IMR-90 (cell line): ENCODE measurements at regions not wholly inside any gene's neighbourhood (a gene's known extent, or its start where the extent isn't known, plus 50 kb on each side); places are given as distances from the start of the nearest gene placed in this dataset.
A peak's percentile ranks its signal among the peaks of the same experiment; 100 is the strongest.

Source experiments
- ATAC-seq: fragments of 200-7000 bp; cut with Tn5 transposase; 2 replicates; pipeline ENCODE4 v1.9.1; 2020; ENCODE audit warnings: low read depth, mild to moderate bottlenecking, moderate library complexity
- BruUV-seq: library from RNA; stranded (reverse); fragments of 400-500 nt; replicated peaks from 2 replicates; lab custom pipeline; 2021; lab: Mats Ljungman, UMichigan
- CTCF ChIA-PET: fragments of 300-600 bp; formaldehyde crosslinking; extraction: SDS; loops from one replicate; lab custom pipeline; 2021; ENCODE audit warnings: antibody characterized with exemption; lab: Yijun Ruan, JAX
- POLR2A ChIA-PET: fragments of 300-600 bp; sonication (Branson Sonifier 250); formaldehyde crosslinking; loops from one replicate; lab custom pipeline; 2022; ENCODE audit warnings: antibody characterized with exemption; ENCODE audit not compliant: unreplicated experiment; lab: Charles Lee
- DNase-seq: peaks from one replicate; pipeline ENCODE4 v3.0.0; 2013
- H2AFZ ChIP-seq: replicated peaks from 2 replicates; pipeline ENCODE3; 2013; ENCODE audit warnings: low read length, mild to moderate bottlenecking; ENCODE audit not compliant: poor library complexity
- H2AK5ac ChIP-seq: 2 replicates; pipeline ENCODE4 v1.6.1; 2013; ENCODE audit warnings: low read depth, low read length, inconsistent platforms
- H2AK9ac ChIP-seq: replicated peaks from 2 replicates; pipeline ENCODE3; 2013; ENCODE audit warnings: mild to moderate bottlenecking, low read depth, low read length, moderate library complexity; ENCODE audit not compliant: poor library complexity
- H2BK120ac ChIP-seq: 2 replicates; pipeline ENCODE4 v1.6.1; 2013; ENCODE audit warnings: low read depth, low read length, inconsistent platforms
- H2BK15ac ChIP-seq: 3 replicates; pipeline ENCODE4 v1.6.1; 2013; ENCODE audit warnings: low read depth, low read length, inconsistent platforms
- H2BK20ac ChIP-seq: 2 replicates; pipeline ENCODE4 v1.6.1; 2013; ENCODE audit warnings: low read depth, mild to moderate bottlenecking, inconsistent platforms, low read length, moderate library complexity
- H2BK5ac ChIP-seq: 2 replicates; pipeline ENCODE4 v1.6.1; 2013; ENCODE audit warnings: mild to moderate bottlenecking, low read depth, low read length, inconsistent platforms; ENCODE audit not compliant: poor library complexity, severe bottlenecking
- H3K14ac ChIP-seq: replicated peaks from 2 replicates; pipeline ENCODE4 v1.6.1; 2013; ENCODE audit warnings: low read depth, low read length, inconsistent platforms
- H3K18ac ChIP-seq: 2 replicates; pipeline ENCODE4 v1.6.1; 2013; ENCODE audit warnings: low read depth, low read length, control low read depth
- H3K23ac ChIP-seq: 2 replicates; pipeline ENCODE4 v1.6.1; 2013; ENCODE audit warnings: low read depth, low read length, inconsistent platforms
- H3K27ac ChIP-seq: 2 replicates; pipeline ENCODE4 v1.5.1; 2013; ENCODE audit warnings: mild to moderate bottlenecking, control low read depth, low read length; ENCODE audit not compliant: insufficient read depth
- H3K27me3 ChIP-seq: 2 replicates; pipeline ENCODE4 v1.6.1; 2013; ENCODE audit warnings: low read length; ENCODE audit not compliant: control insufficient read depth, insufficient read depth
- H3K36me3 ChIP-seq: 2 replicates; pipeline ENCODE4 v1.6.1; 2013; ENCODE audit warnings: low read length, mixed read lengths; ENCODE audit not compliant: control insufficient read depth, insufficient read depth
- H3K4ac ChIP-seq: 2 replicates; pipeline ENCODE4 v1.6.1; 2013; ENCODE audit warnings: low read depth, low read length, inconsistent platforms
- H3K4me1 ChIP-seq: 2 replicates; pipeline ENCODE4 v1.6.1; 2013; ENCODE audit warnings: low read length, mixed read lengths; ENCODE audit not compliant: control insufficient read depth, insufficient read depth
- H3K4me2 ChIP-seq: 2 replicates; pipeline ENCODE4 v1.6.1; 2013; ENCODE audit warnings: low read depth, mild to moderate bottlenecking, control low read depth, low read length, moderate library complexity
- H3K4me3 ChIP-seq: 2 replicates; pipeline ENCODE4 v1.5.1; 2013; ENCODE audit warnings: low read depth, mild to moderate bottlenecking, control low read depth, low read length, moderate library complexity; ENCODE audit not compliant: insufficient read depth
- H3K56ac ChIP-seq: 2 replicates; pipeline ENCODE4 v1.6.1; 2013; ENCODE audit warnings: low read length, inconsistent platforms; ENCODE audit not compliant: insufficient read depth; ENCODE audit errors: extremely low read depth
- H3K79me1 ChIP-seq, 2 experiments: 2 replicates each; pipeline ENCODE4 v1.6.1; 2013; ENCODE audit warnings: low read length in 2 of 2, inconsistent platforms in 1 of 2, low read depth in 1 of 2
- H3K9ac ChIP-seq: 2 replicates; pipeline ENCODE4 v1.6.1; 2013; ENCODE audit warnings: low read depth, low read length, control low read depth
- H3K9me1 ChIP-seq: 2 replicates; pipeline ENCODE4 v1.6.1; 2013; ENCODE audit warnings: low read length, inconsistent platforms; ENCODE audit not compliant: insufficient read depth
- H3K9me3 ChIP-seq: 2 replicates; pipeline ENCODE4 v1.6.1; 2013; ENCODE audit warnings: low read length; ENCODE audit not compliant: control insufficient read depth, insufficient read depth
- H4K20me1 ChIP-seq: 2 replicates; pipeline ENCODE4 v1.6.1; 2013; ENCODE audit warnings: low read length, inconsistent platforms; ENCODE audit not compliant: insufficient read depth
- H4K5ac ChIP-seq: 2 replicates; pipeline ENCODE4 v1.6.1; 2013; ENCODE audit warnings: mild to moderate bottlenecking, low read depth, low read length, control low read depth
- H4K8ac ChIP-seq, 2 experiments: 2 replicates each; pipeline ENCODE4 v1.6.1; 2013; ENCODE audit warnings: low read depth in 2 of 2, low read length in 2 of 2, control low read depth in 1 of 2, inconsistent platforms in 1 of 2
- H4K91ac ChIP-seq: 2 replicates; pipeline ENCODE4 v1.6.1; 2013; ENCODE audit warnings: low read depth, low read length, inconsistent platforms; ENCODE audit not compliant: insufficient read depth
- BHLHE40 ChIP-seq: fragments of 150-350 bp; IDR thresholded peaks from 2 replicates; pipeline ENCODE4 v1.6.1; 2016; ENCODE audit warnings: mild to moderate bottlenecking, low read depth, low read length
- CEBPB ChIP-seq: IDR thresholded peaks from 2 replicates; pipeline ENCODE4 v1.6.1; 2012; ENCODE audit warnings: low read depth, low read length, improper control_type of control experiment
- CHD1 ChIP-seq: IDR thresholded peaks from 2 replicates; pipeline ENCODE4 v1.6.1; 2012; ENCODE audit warnings: low read depth, low read length, improper control_type of control experiment
- CTCF ChIP-seq: conservative IDR thresholded peaks from 2 replicates; pipeline ENCODE4 v1.5.1; 2012; ENCODE audit warnings: mild to moderate bottlenecking, low read depth, low read length, improper control_type of control experiment
- FOS ChIP-seq: fragments of 150-350 bp; IDR thresholded peaks from 2 replicates; pipeline ENCODE4 v1.6.1; 2016; ENCODE audit warnings: low read depth, low read length
- MAFK ChIP-seq: IDR thresholded peaks from 2 replicates; pipeline ENCODE4 v1.6.1; 2012; ENCODE audit warnings: low read depth, low read length, improper control_type of control experiment
- MAZ ChIP-seq: IDR thresholded peaks from 2 replicates; pipeline ENCODE4 v1.6.1; 2012; ENCODE audit warnings: low read depth, mild to moderate bottlenecking, low read length, improper control_type of control experiment, moderate library complexity, borderline replicate concordance
- NFE2L2 ChIP-seq: fragments of 150-350 bp; IDR thresholded peaks from 2 replicates; pipeline ENCODE4 v1.6.1; 2016; ENCODE audit warnings: low read depth, mild to moderate bottlenecking, low read length
- POLR2A ChIP-seq: IDR thresholded peaks from 2 replicates; pipeline ENCODE4 v1.6.1; 2012; ENCODE audit warnings: mild to moderate bottlenecking, low read depth, low read length
- RAD21 ChIP-seq: IDR thresholded peaks from 2 replicates; pipeline ENCODE4 v1.6.1; 2012; ENCODE audit warnings: low read length, improper control_type of control experiment
- RCOR1 ChIP-seq: IDR thresholded peaks from 2 replicates; pipeline ENCODE4 v1.6.1; 2012; ENCODE audit warnings: mild to moderate bottlenecking, low read length, improper control_type of control experiment; ENCODE audit not compliant: insufficient replicate concordance
- RFX5 ChIP-seq: IDR thresholded peaks from 2 replicates; pipeline ENCODE4 v1.8.0; 2012; ENCODE audit warnings: low read depth, mild to moderate bottlenecking, low read length, moderate library complexity
- SMC3 ChIP-seq: fragments of 150-350 bp; IDR thresholded peaks from 2 replicates; pipeline ENCODE4 v1.6.1; 2016; ENCODE audit warnings: low read depth, mild to moderate bottlenecking, antibody characterized with exemption, low read length, moderate library complexity
- WGBS, 2 experiments: methylation state at CpG; one replicate each; pipeline versions ENCODE4 v1.1.5 to v1.1.7; 2013; ENCODE audit warnings: missing lambda C conversion rate in 2 of 2; ENCODE audit not compliant: insufficient read length in 1 of 2; ENCODE audit errors: extremely low coverage in 2 of 2; 5-methylcytosine and 5-hydroxymethylcytosine counted together
- dilution Hi-C: fragments of 300-500 bp; cut with HindIII; formaldehyde crosslinking; loops from one replicate; pipeline ENCODE4 v1.14.3; 2018; ENCODE audit warnings: low sequenced_read_pairs; ENCODE audit not compliant: unreplicated experiment
- in situ Hi-C: fragments of 300-500 bp; cut with MboI; formaldehyde crosslinking; loops from 3 replicates; pipeline ENCODE4 v1.14.3; 2019; ENCODE audit warnings: low sequenced_read_pairs, inconsistent platforms, mixed read lengths
- intact Hi-C: fragments of 100-400 bp; cut with micrococcal nuclease; formaldehyde crosslinking; loops from 2 replicates; pipeline ENCODE4 v1.10.0; 2022
- TF ChIP-seq, protein P1 (sequence below): fragments of 150-350 bp; IDR thresholded peaks from 2 replicates; pipeline ENCODE4 v1.6.1; 2016; ENCODE audit warnings: low read depth, mild to moderate bottlenecking, low read length, moderate library complexity, borderline replicate concordance
- TF ChIP-seq, protein P2 (sequence below): fragments of 150-350 bp; IDR thresholded peaks from 2 replicates; pipeline ENCODE4 v1.6.1; 2017; ENCODE audit warnings: mild to moderate bottlenecking, antibody characterized with exemption, low read length, low read depth

DNA sequence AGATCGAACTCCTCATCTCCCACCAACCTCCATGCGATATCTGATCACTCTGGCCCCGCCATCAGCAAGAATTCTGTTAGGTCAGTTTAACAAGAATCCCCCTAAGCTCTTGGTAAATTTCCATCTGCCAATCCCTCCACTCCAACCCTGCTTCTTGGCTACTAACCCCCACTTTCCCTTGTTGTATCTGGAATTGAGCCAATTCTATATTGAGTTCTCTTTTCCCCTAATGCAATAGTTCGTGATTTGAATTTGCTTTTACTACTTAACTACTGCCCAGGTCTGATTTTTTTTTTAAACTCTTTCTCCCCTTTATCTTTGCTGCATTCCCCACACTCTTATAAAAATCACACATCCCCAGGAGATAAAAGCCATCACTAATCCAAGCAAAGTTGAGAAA lies 159.3 kb upstream of the STK17B start:
- dilution Hi-C loops = no loop called here
- no peak overlapping the region for H3K4me3 ChIP-seq

More for the DNA sequence above, 159.3 kb upstream of the STK17B start:
- no peak overlapping the region for H3K9ac ChIP-seq
- POLR2A ChIA-PET = no interaction called here
- no peak overlapping the region for H3K56ac ChIP-seq
- no peak overlapping the region for H3K4me2 ChIP-seq
- H4K91ac ChIP-seq = peak overlapping the region; percentile 48
- no peaks in the 10 kb centered on the region for H3K36me3 ChIP-seq
- H4K8ac ChIP-seq = peak overlapping the region in 1 of 2 experiments; percentile 89; a peak in 2 of 4 replicates
- H3K79me1 ChIP-seq = peaks cover 0 to 5% of the 10 kb centered on the region in 2 experiments; a peak in 2 of 4 replicates
- no peaks in the 10 kb centered on the region for H3K27me3 ChIP-seq
- intact Hi-C loops (loop anchor here (10.0 kb wide), 1 partner anchor 56 kb away; no protein-coding TSS in a partner anchor), in situ Hi-C loops (loop anchor here (10.0 to 25.0 kb wide), 2 partner anchors 156 to 668 kb away; partner anchors contain the start of genes SLC39A10 and STK17B)
- no peak overlapping the region for H2AK9ac ChIP-seq
- WGBS, 2 experiments = 86% methylated on average over 2 of the region's 4 CpGs; no CpG with 5 or more reads in 1 of the 2 experiments
- H3K9me3 ChIP-seq = no peaks in the 10 kb centered on the region
- TF ChIP-seq CHD1 (no peak), CTCF (no peak), CEBPB (no peak), MAFK (no peak), FOS (no peak), POLR2A (no peak), MAZ (no peak), RFX5 (no peak), SMC3 (no peak), RCOR1 (no peak), BHLHE40 (no peak), NFE2L2 (no peak), RAD21 (no peak)
- TF ChIP-seq, protein P1, sequence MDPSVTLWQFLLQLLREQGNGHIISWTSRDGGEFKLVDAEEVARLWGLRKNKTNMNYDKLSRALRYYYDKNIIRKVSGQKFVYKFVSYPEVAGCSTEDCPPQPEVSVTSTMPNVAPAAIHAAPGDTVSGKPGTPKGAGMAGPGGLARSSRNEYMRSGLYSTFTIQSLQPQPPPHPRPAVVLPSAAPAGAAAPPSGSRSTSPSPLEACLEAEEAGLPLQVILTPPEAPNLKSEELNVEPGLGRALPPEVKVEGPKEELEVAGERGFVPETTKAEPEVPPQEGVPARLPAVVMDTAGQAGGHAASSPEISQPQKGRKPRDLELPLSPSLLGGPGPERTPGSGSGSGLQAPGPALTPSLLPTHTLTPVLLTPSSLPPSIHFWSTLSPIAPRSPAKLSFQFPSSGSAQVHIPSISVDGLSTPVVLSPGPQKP = no peak
- TF ChIP-seq, protein P2, sequence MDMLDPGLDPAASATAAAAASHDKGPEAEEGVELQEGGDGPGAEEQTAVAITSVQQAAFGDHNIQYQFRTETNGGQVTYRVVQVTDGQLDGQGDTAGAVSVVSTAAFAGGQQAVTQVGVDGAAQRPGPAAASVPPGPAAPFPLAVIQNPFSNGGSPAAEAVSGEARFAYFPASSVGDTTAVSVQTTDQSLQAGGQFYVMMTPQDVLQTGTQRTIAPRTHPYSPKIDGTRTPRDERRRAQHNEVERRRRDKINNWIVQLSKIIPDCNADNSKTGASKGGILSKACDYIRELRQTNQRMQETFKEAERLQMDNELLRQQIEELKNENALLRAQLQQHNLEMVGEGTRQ = no peak
- peak overlapping the region; percentile 56; the same call in 1 of the 2 replicates for H3K14ac ChIP-seq
- H4K5ac ChIP-seq = peak overlapping the region; percentile 80; the same call in 1 of the 2 replicates
- H2BK120ac ChIP-seq = peak overlapping the region; percentile 97
- peak overlapping the region; percentile 98; the same call in 1 of the 2 replicates for H3K18ac ChIP-seq
- H4K20me1 ChIP-seq = no peaks in the 10 kb centered on the region
- DNase-seq (no peak), ATAC-seq (no peak)
- H2BK20ac ChIP-seq = peak overlapping the region; percentile 91
- peak overlapping the region; percentile 87; the same call in 2 of the 3 replicates for H2BK15ac ChIP-seq
- BruUV-seq = no TSS peak
- peaks cover 22% of the 10 kb centered on the region for H3K4me1 ChIP-seq
- no peak overlapping the region for H2AFZ ChIP-seq
- peak overlapping the region; percentile 8; the same call in 1 of the 2 replicates for H3K23ac ChIP-seq
- peak overlapping the region; percentile 94 for H3K4ac ChIP-seq
- peaks cover 8% of the 10 kb centered on the region for H3K9me1 ChIP-seq
- CTCF ChIA-PET = interaction anchor here (0.6 to 1.5 kb wide), 2 partner anchors 117 to 253 kb away, joined by 3 read pairs; no protein-coding TSS in a partner anchor
- H3K27ac ChIP-seq = no peak overlapping the region
- H2BK5ac ChIP-seq = no peak overlapping the region
- peak overlapping the region; percentile 87; the same call in 1 of the 2 replicates for H2AK5ac ChIP-seq
